K562 (cell line): ENCODE measurements at regions not wholly inside any gene's neighbourhood (a gene's known extent, or its start where the extent isn't known, plus 50 kb on each side); places are given as distances from the start of the nearest gene placed in this dataset.

ENCODE experiments used
- ADNP ChIP-seq: fragments of 200-800 bp; sonication (Bioruptor generic); IDR thresholded peaks from 2 replicates; pipeline ENCODE4 v1.6.1; 2016; ENCODE audit warnings: missing genetic modification characterization, missing compliant biosample characterization
- ATF1 ChIP-seq, 2 experiments: fragments of 450-650 bp in 1 of 2; IDR thresholded peaks; 2 replicates each; pipeline ENCODE4 v1.6.1; 2016; ENCODE audit warnings: missing compliant biosample characterization in 1 of 2, missing genetic modification characterization in 1 of 2
- CSDE1 ChIP-seq, 2 experiments: fragments of 450-650 bp; IDR thresholded peaks; 2 replicates each; pipeline ENCODE4 v1.6.1; 2016; ENCODE audit warnings: mild to moderate bottlenecking in 1 of 2
- HDAC1 ChIP-seq, 2 experiments: fragments of 450-650 bp; IDR thresholded peaks; 2 replicates each; pipeline ENCODE4 v1.6.1; 2016 to 2017; ENCODE audit warnings: inconsistent platforms in 1 of 2, mild to moderate bottlenecking in 1 of 2, moderate library complexity in 1 of 2
- HDAC6 ChIP-seq: IDR thresholded peaks from 2 replicates; pipeline ENCODE4 v1.6.1; 2012; ENCODE audit warnings: low read depth, mild to moderate bottlenecking, control low read depth, inconsistent platforms, low read length, moderate library complexity
- HNRNPUL1 ChIP-seq: fragments of 200-400 bp; formaldehyde crosslinking; IDR thresholded peaks from 2 replicates; pipeline ENCODE4 v1.6.1; 2017; ENCODE audit warnings: low read length
- LEF1 ChIP-seq: fragments of 450-650 bp; IDR thresholded peaks from 2 replicates; pipeline ENCODE4 v1.6.1; 2016; ENCODE audit warnings: mild to moderate bottlenecking
- MAFG ChIP-seq: fragments of 450-650 bp; conservative IDR thresholded peaks from 2 replicates; pipeline ENCODE4 v1.6.1; 2016; ENCODE audit warnings: missing genetic modification characterization, missing compliant biosample characterization
- MAFK ChIP-seq: IDR thresholded peaks from 2 replicates; pipeline ENCODE4 v1.6.1; 2011; ENCODE audit warnings: low read length, improper control_type of control experiment
- MCM5 ChIP-seq: fragments of 450-650 bp; IDR thresholded peaks from 2 replicates; pipeline ENCODE4 v1.6.1; 2016; ENCODE audit warnings: low read depth
- MTA2 ChIP-seq: fragments of 450-650 bp; IDR thresholded peaks from 2 replicates; pipeline ENCODE4 v1.6.1; 2016; ENCODE audit warnings: low read depth
- NONO ChIP-seq, 2 experiments: fragments of 200-400 bp in 1 of 2; fragments of 450-650 bp in 1 of 2; formaldehyde crosslinking in 1 of 2; IDR thresholded peaks; 2 replicates each; pipeline ENCODE4 v1.6.1; 2017; ENCODE audit warnings: low read depth in 2 of 2, mild to moderate bottlenecking in 2 of 2, moderate library complexity in 2 of 2, low read length in 1 of 2
- NRF1 ChIP-seq, 2 experiments: fragments of 450-650 bp; IDR thresholded peaks in 1 of 2; conservative IDR thresholded peaks in 1 of 2; 2 replicates each; pipeline ENCODE4 v1.6.1; 2014; ENCODE audit warnings: mild to moderate bottlenecking in 2 of 2
- PHB ChIP-seq: fragments of 250-450 bp; sonication (Bioruptor Pico); IDR thresholded peaks from 2 replicates; pipeline ENCODE4 v1.5.0; 2021
- PML ChIP-seq: IDR thresholded peaks from 2 replicates; pipeline ENCODE4 v1.6.1; 2012; ENCODE audit warnings: low read length, inconsistent platforms
- POLR2G ChIP-seq: fragments of 200-400 bp; formaldehyde crosslinking; IDR thresholded peaks from 2 replicates; pipeline ENCODE4 v1.6.1; 2017; ENCODE audit warnings: low read depth, mild to moderate bottlenecking, antibody characterized with exemption, low read length, moderate library complexity
- SMARCA5 ChIP-seq: fragments of 450-650 bp; IDR thresholded peaks from 2 replicates; pipeline ENCODE4 v1.6.1; 2016
- SP1 ChIP-seq: sonication (generic); formaldehyde crosslinking; IDR thresholded peaks from 2 replicates; pipeline ENCODE4 v1.8.1; 2022; ENCODE audit warnings: mild to moderate bottlenecking, missing genetic modification reagents
- TAF9B ChIP-seq: fragments of 450-650 bp; IDR thresholded peaks from 2 replicates; pipeline ENCODE4 v1.6.1; 2018; ENCODE audit warnings: mild to moderate bottlenecking; ENCODE audit not compliant: partially characterized antibody
- XRCC5 ChIP-seq: fragments of 200-400 bp; formaldehyde crosslinking; IDR thresholded peaks from 2 replicates; pipeline ENCODE4 v1.6.1; 2017; ENCODE audit warnings: low read depth, mild to moderate bottlenecking, low read length
- ZNF3 ChIP-seq: fragments of 250-450 bp; sonication (Bioruptor Pico); IDR thresholded peaks from 2 replicates; pipeline ENCODE4 v1.5.0; 2021; ENCODE audit warnings: mild to moderate bottlenecking, moderate library complexity
- ZNF431 ChIP-seq: sonication (generic); formaldehyde crosslinking; IDR thresholded peaks from 2 replicates; pipeline ENCODE4 v1.8.0; 2022; ENCODE audit warnings: mild to moderate bottlenecking, missing genetic modification reagents
- ZNF57 ChIP-seq: fragments of 450-650 bp; formaldehyde crosslinking; IDR thresholded peaks from 2 replicates; pipeline ENCODE4 v1.4.0; 2020; ENCODE audit warnings: mild to moderate bottlenecking, moderate library complexity
- ZNF780A ChIP-seq: fragments of 250-450 bp; sonication (Bioruptor Pico); IDR thresholded peaks from 2 replicates; pipeline ENCODE4 v1.5.0; 2021; ENCODE audit warnings: mild to moderate bottlenecking
- ZNF785 ChIP-seq: fragments of 250-450 bp; sonication (Bioruptor Pico); IDR thresholded peaks from 2 replicates; pipeline ENCODE4 v1.4.0; 2020; ENCODE audit warnings: mild to moderate bottlenecking
- TF ChIP-seq, protein P1 (sequence below): sonication (generic); formaldehyde crosslinking; IDR thresholded peaks from 2 replicates; pipeline ENCODE4 v1.8.0; 2022; ENCODE audit warnings: mild to moderate bottlenecking, missing genetic modification reagents
- TF ChIP-seq, protein P2 (sequence below), 2 experiments: fragments of 450-650 bp in 1 of 2; sonication (generic) in 1 of 2; formaldehyde crosslinking in 1 of 2; IDR thresholded peaks in 1 of 2; conservative IDR thresholded peaks in 1 of 2; 2 replicates each; pipeline versions ENCODE4 v1.6.1 to v1.8.1; 2016 to 2023; ENCODE audit warnings: mild to moderate bottlenecking in 2 of 2, moderate library complexity in 2 of 2, inconsistent platforms in 1 of 2, missing genetic modification reagents in 1 of 2
- TF ChIP-seq, protein P3 (sequence below): fragments of 450-650 bp; formaldehyde crosslinking; IDR thresholded peaks from 2 replicates; pipeline ENCODE4 v1.4.0; 2020; ENCODE audit warnings: mild to moderate bottlenecking, moderate library complexity

DNA sequence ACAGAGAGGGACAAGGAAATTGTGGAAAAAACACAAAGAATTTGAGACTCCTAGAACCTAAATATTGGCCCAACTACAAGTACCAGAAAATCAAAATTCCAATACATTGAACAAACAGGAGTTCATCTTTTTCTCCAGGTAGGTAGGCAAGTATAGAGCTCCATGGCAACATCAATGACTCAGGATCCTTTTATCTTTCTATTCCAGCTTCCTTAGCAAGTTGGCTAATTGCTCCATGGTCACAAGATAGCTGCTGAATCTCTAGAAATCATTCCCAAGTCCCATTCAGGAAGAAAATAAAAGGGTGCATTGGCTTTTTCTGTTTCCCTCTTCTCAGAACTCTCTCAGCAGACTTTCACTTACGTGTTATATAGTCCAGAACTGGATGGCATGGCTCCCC, 117.9 kb upstream of the MAN2A1 start (continued):
- TF ChIP-seq HDAC6 (no peak), MCM5 (no peak), XRCC5 (no peak), ZNF57 (CRISPR knock-in tag) (no peak), ZNF780A (no peak), NONO (IDR thresholded peaks at IDR 0.05; ENCODE audit: low read depth in 2 of 2, low read length in 1 of 2) (no peak), ATF1 (CRISPR knock-in tag; IDR thresholded peaks at IDR 0.05) (no peak), ATF1 (tag; IDR thresholded peaks at IDR 0.05) (no peak), MTA2 (peak; percentile 45; the same call in 1 of the 2 replicates), NRF1 (conservative IDR thresholded peaks at IDR 0.05 in 1 of 2, IDR thresholded peaks at IDR 0.05 in 1 of 2) (no peak), TAF9B (no peak), ADNP (tag) (0 out of 2 replicates have a peak, but pooled peaks have one; percentile 28), PHB (CRISPR knock-in tag) (no peak), HDAC1 (IDR thresholded peaks at IDR 0.05) (no peak), LEF1 (no peak), MAFG (tag) (peak; percentile 67), POLR2G (no peak), ZNF3 (CRISPR knock-in tag) (no peak), MAFK (peak; percentile 50), SP1 (no peak), CSDE1 (IDR thresholded peaks at IDR 0.05) (no peak), ZNF785 (CRISPR knock-in tag) (no peak), SMARCA5 (no peak), ZNF431 (no peak), PML (0 out of 2 replicates have a peak, but pooled peaks have one; percentile 27), HNRNPUL1 (no peak)
- TF ChIP-seq, protein P1, sequence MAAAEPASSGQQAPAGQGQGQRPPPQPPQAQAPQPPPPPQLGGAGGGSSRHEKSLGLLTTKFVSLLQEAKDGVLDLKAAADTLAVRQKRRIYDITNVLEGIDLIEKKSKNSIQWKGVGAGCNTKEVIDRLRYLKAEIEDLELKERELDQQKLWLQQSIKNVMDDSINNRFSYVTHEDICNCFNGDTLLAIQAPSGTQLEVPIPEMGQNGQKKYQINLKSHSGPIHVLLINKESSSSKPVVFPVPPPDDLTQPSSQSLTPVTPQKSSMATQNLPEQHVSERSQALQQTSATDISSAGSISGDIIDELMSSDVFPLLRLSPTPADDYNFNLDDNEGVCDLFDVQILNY (CRISPR knock-in tag) = no peak
- TF ChIP-seq, protein P2, sequence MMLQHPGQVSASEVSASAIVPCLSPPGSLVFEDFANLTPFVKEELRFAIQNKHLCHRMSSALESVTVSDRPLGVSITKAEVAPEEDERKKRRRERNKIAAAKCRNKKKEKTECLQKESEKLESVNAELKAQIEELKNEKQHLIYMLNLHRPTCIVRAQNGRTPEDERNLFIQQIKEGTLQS (IDR thresholded peaks at IDR 0.05) = peak; percentile 52; the same call in 1 of the 2 replicates
- TF ChIP-seq, protein P2 (CRISPR knock-in tag; conservative IDR thresholded peaks at IDR 0.05) = no peak
- TF ChIP-seq, protein P3, sequence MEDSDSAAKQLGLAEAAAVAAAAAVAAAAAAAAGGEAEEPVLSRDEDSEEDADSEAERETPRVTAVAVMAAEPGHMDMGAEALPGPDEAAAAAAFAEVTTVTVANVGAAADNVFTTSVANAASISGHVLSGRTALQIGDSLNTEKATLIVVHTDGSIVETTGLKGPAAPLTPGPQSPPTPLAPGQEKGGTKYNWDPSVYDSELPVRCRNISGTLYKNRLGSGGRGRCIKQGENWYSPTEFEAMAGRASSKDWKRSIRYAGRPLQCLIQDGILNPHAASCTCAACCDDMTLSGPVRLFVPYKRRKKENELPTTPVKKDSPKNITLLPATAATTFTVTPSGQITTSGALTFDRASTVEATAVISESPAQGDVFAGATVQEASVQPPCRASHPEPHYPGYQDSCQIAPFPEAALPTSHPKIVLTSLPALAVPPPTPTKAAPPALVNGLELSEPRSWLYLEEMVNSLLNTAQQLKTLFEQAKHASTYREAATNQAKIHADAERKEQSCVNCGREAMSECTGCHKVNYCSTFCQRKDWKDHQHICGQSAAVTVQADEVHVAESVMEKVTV (CRISPR knock-in tag) = no peak
